ENCODE measurements at regions not wholly inside any gene's neighbourhood (a gene's known extent, or its start where the extent isn't known, plus 50 kb on each side); places are given as distances from the start of the nearest gene placed in this dataset.

GRCh38 chr1:220366269-220366668 lies 94.0 kb upstream of the RAB3GAP2 start:
- Histone ChIP-seq H3K36me3 (ENCODE audit: insufficient read depth in 1 of 2, low read depth in 1 of 2) (no peaks in the 10 kb centered on the region), H3K4me1 (peaks cover 33% of the 10 kb centered on the region), H3K27me3 (ENCODE audit: insufficient read depth in 3 of 3, low read length in 2 of 3) (no peaks in the 10 kb centered on the region), H3K27ac (no peak overlapping the region), H3K4me3 (no peak overlapping the region), H3K9me3 (no peaks in the 10 kb centered on the region)
- no peak for TF ChIP-seq CTCF (IDR thresholded peaks at IDR 0.05)
- DNase-seq (no peak), ATAC-seq (no peak)
- intact Hi-C loops (cut with DNase I) = loop anchor here in 1 of 2 donors (5.0 kb wide), 1 partner anchor 161 kb away; the partner anchor contains the start of gene MARK1
- WGBS, 3 donors = 87 to 94% (median 89%) methylated on average over 2 of the region's 2 CpGs

DNA sequence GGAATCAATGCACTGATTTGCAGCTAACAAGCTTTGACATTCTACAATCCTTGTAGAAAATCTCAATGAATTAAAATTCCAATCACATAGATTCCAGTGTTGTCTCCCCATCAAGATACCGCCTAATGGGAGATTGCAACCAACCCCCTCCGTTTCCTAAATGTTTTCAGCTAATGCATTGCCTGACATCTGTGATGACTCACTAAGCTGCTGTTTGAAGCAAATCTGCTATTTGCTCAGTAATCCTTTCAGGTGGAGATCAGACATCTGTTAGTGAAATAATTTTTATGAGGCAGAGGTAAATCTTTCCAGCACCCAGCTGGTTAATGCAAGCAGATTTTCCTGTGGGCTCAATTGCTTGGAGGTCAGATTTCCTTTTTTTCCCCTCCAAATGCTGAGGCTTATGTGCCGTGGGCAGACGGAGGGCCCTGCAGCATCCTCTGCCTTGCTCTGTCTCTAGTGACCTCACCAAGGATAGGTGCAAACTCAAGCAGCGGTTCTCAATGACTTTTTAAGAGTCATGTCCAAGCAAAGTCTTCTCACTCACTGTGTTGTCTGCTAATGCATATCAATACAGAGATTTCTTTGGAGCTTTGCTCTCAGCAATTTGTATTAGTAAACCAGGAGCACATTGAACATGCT lies 91.1 kb upstream of the RAB3GAP2 start:
- DNase-seq = no peak
- no peaks in the 10 kb centered on the region for H3K36me3 ChIP-seq (ENCODE audit: insufficient read depth in 1 of 2, low read depth in 1 of 2)
- peaks cover 7% of the 10 kb centered on the region for H3K4me1 ChIP-seq
- H3K4me3 ChIP-seq = no peak overlapping the region
- TF ChIP-seq CTCF (IDR thresholded peaks at IDR 0.05) = no peak
- no peak overlapping the region for H3K27ac ChIP-seq
- H3K9me3 ChIP-seq = no peaks in the 10 kb centered on the region
- ATAC-seq = no peak
- intact Hi-C loops (cut with DNase I) = no loop called here
- 45 to 58% (median 51%) methylated on average over 5 of the region's 5 CpGs for WGBS, 3 donors
- H3K27me3 ChIP-seq (ENCODE audit: insufficient read depth in 3 of 3, low read length in 2 of 3) = no peaks in the 10 kb centered on the region

DNA sequence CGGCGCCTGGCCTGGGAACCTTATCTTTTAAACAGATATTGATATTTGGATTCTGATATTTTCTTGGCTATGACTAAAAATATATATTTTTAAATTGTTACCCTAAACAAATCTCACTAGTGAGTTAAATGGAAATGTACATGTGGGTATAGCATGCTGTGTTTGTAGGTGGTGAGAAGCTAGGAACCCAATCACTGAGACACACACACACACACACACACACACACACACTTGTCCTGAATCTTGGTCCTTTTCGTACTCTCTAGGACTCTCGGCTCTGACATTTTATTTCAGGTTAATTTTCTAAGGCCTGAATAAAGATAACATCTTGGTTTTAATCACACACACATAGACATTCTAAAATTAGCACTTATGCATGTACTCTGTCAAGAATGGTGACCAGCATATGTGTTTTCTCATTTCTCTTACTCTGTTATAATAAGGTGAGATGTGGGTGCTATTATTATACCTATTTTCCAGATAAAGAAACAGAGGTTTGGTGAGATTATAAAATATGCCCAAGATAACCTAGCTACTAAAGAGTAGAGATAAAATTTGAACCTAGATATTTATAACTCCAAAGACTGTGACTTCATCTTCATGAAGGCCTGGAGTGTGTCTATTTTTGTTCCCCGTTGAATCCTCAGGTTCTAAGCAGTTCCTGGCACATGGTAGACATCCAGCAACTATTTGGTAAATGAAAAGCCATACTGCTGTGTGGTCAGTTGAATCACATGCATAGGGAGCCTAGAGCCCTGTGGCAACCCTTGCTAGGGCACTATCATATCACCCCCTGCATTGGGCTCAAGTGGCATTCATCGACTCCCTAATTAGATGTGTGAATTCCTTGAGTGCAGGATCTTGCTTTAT lies 85.0 kb upstream of the RAB3GAP2 start:
- intact Hi-C loops (cut with DNase I) = no loop called here
- H3K27ac ChIP-seq = peak overlapping the region; percentile 71
- peak; percentile 68 to 98 (median 95) for ATAC-seq

GRCh38 chr1:220353229-220354012 lies 81.2 kb upstream of the RAB3GAP2 start:
- 85 to 89% (median 89%) methylated on average over 24 of the region's 24 CpGs for WGBS, 3 donors
- intact Hi-C loops (cut with DNase I) = no loop called here

More for the DNA sequence above, 85.0 kb upstream of the RAB3GAP2 start:
- WGBS, 3 donors = 57 to 86% (median 66%) methylated on average over 6 of the region's 6 CpGs
- TF ChIP-seq CTCF (IDR thresholded peaks at IDR 0.05) = no peak
- Histone ChIP-seq H3K36me3 (ENCODE audit: insufficient read depth in 1 of 2, low read depth in 1 of 2) (no peaks in the 10 kb centered on the region), H3K4me3 (no peak overlapping the region), H3K27me3 (ENCODE audit: insufficient read depth in 3 of 3, low read length in 2 of 3) (no peaks in the 10 kb centered on the region), H3K9me3 (no peaks in the 10 kb centered on the region), H3K4me1 (peaks cover 9% of the 10 kb centered on the region)
- DNase-seq = no peak

More at GRCh38 chr1:220353229-220354012, 81.2 kb upstream of the RAB3GAP2 start:
- no peak overlapping the region for H3K27ac ChIP-seq
- peaks cover 6% of the 10 kb centered on the region for H3K4me1 ChIP-seq
- H3K4me3 ChIP-seq = no peak overlapping the region
- no peaks in the 10 kb centered on the region for H3K9me3 ChIP-seq
- no peak for DNase-seq
- ATAC-seq = no peak
- H3K27me3 ChIP-seq (ENCODE audit: insufficient read depth in 3 of 3, low read length in 2 of 3) = no peaks in the 10 kb centered on the region
- H3K36me3 ChIP-seq (ENCODE audit: insufficient read depth in 1 of 2, low read depth in 1 of 2) = no peaks in the 10 kb centered on the region
- TF ChIP-seq CTCF (IDR thresholded peaks at IDR 0.05) = no peak
